Neutrophil (primary cell): ENCODE measurements at regions not wholly inside any gene's neighbourhood (a gene's known extent, or its start where the extent isn't known, plus 50 kb on each side); places are given as distances from the start of the nearest gene placed in this dataset.

Experiments
- H3K27ac ChIP-seq: fragments of 200-600 bp; sonication (generic); 2 replicates; pipeline ENCODE4 v1.5.1; 2016; ENCODE audit warnings: mild to moderate bottlenecking, moderate library complexity
- H3K27me3 ChIP-seq: fragments of 200-600 bp; sonication (generic); 2 replicates; pipeline ENCODE4 v1.6.0; 2016; ENCODE audit warnings: mild to moderate bottlenecking
- H3K36me3 ChIP-seq: fragments of 200-600 bp; sonication (generic); 2 replicates; pipeline ENCODE4 v1.5.1; 2017
- H3K4me1 ChIP-seq, 2 experiments: fragments of 200-600 bp in 1 of 2; sonication (generic) in 1 of 2; 1 replicate in 1 of 2; 2 replicates in 1 of 2; pipeline versions ENCODE4 v1.5.1 to v1.6.1; 2013 to 2016; ENCODE audit warnings: low read depth in 1 of 2, low read length in 1 of 2, mild to moderate bottlenecking in 1 of 2, moderate library complexity in 1 of 2; ENCODE audit not compliant: control insufficient read depth in 1 of 2, insufficient read depth in 1 of 2
- H3K4me3 ChIP-seq, 2 experiments: fragments of 200-600 bp in 1 of 2; sonication (generic) in 1 of 2; 1 replicate in 1 of 2; 2 replicates in 1 of 2; pipeline ENCODE4 v1.5.1; 2013 to 2016; ENCODE audit warnings: low read depth in 1 of 2, low read length in 1 of 2, mild to moderate bottlenecking in 1 of 2, moderate library complexity in 1 of 2
- H3K9me3 ChIP-seq: fragments of 200-600 bp; sonication (generic); 2 replicates; pipeline ENCODE4 v1.5.1; 2016
- CTCF ChIP-seq: fragments of 200-600 bp; sonication (generic); IDR thresholded peaks from 2 replicates; pipeline ENCODE4 v1.5.1; 2016; ENCODE audit warnings: antibody characterized with exemption

GRCh38 chr22:48934446-48934845 is 893.2 kb downstream of the BRD1 start:
- Histone ChIP-seq H3K4me3 (no peak overlapping the region), H3K27ac (no peak overlapping the region), H3K27me3 (no peaks in the 10 kb centered on the region), H3K4me1 (no peaks in the 10 kb centered on the region), H3K36me3 (no peaks in the 10 kb centered on the region), H3K9me3 (no peaks in the 10 kb centered on the region)
- no peak for TF ChIP-seq CTCF

- no peaks in the 10 kb centered on the region for H3K36me3 ChIP-seq
- no peak overlapping the region for H3K27ac ChIP-seq
- no peaks in the 10 kb centered on the region for H3K9me3 ChIP-seq
- H3K4me3 ChIP-seq, result no peak overlapping the region
- no peak for TF ChIP-seq CTCF
- H3K27me3 ChIP-seq, result no peaks in the 10 kb centered on the region
- no peaks in the 10 kb centered on the region for H3K4me1 ChIP-seq
Measured at GRCh38 chr22:48931452-48931851, 896.2 kb downstream of the BRD1 start.

GRCh38 chr22:48929276-48929790 is 898.3 kb downstream of the BRD1 start:
- Histone ChIP-seq H3K36me3 (no peaks in the 10 kb centered on the region), H3K4me1 (no peaks in the 10 kb centered on the region), H3K4me3 (no peak overlapping the region), H3K27me3 (no peaks in the 10 kb centered on the region), H3K27ac (no peak overlapping the region), H3K9me3 (no peaks in the 10 kb centered on the region)
- no peak for TF ChIP-seq CTCF

GRCh38 chr22:48927591-48927990 is 900.1 kb downstream of the BRD1 start:
- Histone ChIP-seq H3K36me3 (no peaks in the 10 kb centered on the region), H3K4me3 (no peak overlapping the region), H3K4me1 (no peaks in the 10 kb centered on the region), H3K27me3 (no peaks in the 10 kb centered on the region), H3K9me3 (no peaks in the 10 kb centered on the region), H3K27ac (no peak overlapping the region)
- no peak for TF ChIP-seq CTCF

- no peaks in the 10 kb centered on the region for H3K9me3 ChIP-seq
Measured at GRCh38 chr22:48926643-48927042, 901.0 kb downstream of the BRD1 start.

More at GRCh38 chr22:48926643-48927042, 901.0 kb downstream of the BRD1 start:
- no peak overlapping the region for H3K4me3 ChIP-seq
- no peak for TF ChIP-seq CTCF
- no peaks in the 10 kb centered on the region for H3K4me1 ChIP-seq
- H3K36me3 ChIP-seq, result no peaks in the 10 kb centered on the region
- H3K27ac ChIP-seq, result no peak overlapping the region
- H3K27me3 ChIP-seq, result no peaks in the 10 kb centered on the region
